ENCODE measurements at regions not wholly inside any gene's neighbourhood (a gene's known extent, or its start where the extent isn't known, plus 50 kb on each side); places are given as distances from the start of the nearest gene placed in this dataset.

DNA sequence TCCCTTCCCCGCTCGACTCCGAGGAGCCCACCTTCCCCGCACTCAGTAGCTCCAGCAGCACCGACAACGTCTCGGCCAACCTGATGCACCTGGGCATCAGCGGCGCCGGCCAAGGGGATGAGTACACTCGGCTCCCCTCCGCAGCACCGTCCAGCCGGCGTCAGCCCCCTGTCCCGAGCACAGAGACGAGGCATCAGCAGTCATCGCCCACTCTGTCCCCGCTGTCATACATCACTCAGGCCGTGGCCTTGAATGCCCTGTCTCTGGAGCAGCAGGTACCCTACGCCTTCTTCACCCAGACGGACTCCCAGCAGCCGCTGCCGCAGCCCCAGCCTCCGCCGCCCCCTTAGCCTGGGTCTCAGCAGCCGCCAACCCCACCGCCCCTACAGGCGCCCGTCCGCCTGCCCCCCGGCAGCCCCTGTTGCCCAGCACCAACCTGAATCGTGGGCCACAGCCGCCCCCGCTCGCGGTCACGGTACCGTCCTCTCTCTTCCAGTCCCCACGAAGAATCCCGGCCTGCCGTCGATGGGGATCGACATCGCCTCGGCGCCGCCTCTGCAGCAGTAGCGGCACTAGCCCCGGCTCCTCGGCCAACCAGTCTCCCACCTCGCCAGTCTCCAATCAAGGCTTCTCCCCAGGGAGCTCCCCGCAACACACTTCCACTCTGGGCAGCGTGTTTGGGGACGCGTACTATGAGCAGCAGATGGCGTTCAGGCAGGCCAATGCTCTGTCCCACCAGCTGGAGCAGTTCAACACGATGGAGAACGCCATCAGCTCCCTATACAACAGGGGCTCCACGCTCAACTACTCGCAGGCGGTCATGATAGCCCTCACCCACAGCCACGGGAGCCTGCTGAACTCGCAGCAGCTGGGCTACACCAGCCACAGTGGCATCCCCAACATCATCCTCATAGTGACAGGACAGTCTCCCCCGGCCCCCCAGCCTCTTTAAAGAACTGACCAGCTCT lies 1195.9 kb upstream of the CHAC2 start:
- DNase-seq (ENCODE audit: low read depth in 2 of 2): no peak

DNA sequence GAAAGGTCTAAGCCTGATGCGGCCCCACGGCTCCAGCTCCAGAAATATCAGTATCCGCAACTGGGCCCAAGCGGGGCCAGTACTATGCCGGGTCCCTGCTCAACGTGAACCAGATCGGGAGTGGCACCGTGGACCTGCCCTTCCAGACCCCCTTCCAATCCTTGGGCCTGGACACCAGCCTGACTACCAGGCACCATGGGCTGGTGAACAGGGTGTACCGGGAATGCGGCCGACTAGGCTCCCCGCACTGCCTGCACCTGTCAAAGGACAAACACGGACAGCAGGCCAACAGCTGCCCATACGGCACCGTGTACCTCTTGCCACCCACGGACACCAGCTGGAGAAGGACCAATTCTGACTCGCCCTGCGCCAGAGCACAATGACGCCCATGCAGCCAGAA lies 1196.9 kb upstream of the CHAC2 start:
- no peak for DNase-seq (ENCODE audit: low read depth in 2 of 2)

DNA sequence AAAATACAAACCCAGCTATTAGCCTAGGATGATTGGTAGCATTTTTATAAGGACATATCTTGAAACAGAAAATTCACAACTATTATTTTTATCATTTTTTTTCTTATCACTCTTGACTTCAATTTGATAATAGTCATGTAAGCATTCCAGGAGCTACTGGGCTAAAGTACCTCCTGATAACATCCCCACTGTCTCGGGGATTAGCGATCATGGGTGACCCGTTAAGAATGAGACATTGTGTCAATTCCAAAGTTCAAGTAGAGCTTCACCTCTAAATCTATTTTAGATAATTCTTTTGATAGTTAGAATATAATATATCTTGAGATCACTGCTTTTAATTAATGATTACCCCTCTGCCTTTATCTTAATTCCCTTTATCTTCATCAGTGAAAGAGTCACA lies 1204.5 kb upstream of the CHAC2 start:
- DNase-seq (ENCODE audit: low read depth in 2 of 2): no peak

DNA sequence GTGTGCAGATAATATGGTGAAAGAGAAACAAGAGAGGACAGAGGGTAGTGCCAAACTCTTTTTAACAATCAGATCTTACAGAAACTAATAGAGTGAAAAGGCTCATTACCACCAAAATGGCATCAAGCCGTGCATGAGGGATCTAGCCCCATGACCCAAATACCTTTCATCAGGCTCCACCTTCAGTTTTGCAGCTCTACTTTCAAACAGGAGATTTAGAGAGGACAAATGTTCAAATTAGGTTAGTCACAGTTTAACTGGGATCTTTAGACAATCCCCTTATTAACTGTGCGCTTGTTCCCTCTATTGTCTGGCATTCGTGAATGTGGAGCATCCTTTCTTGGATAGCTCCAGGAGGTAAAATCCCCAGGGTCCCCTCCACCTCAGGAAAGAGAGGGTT lies 1209.3 kb upstream of the CHAC2 start:
- no peak for DNase-seq (ENCODE audit: low read depth in 2 of 2)

DNA sequence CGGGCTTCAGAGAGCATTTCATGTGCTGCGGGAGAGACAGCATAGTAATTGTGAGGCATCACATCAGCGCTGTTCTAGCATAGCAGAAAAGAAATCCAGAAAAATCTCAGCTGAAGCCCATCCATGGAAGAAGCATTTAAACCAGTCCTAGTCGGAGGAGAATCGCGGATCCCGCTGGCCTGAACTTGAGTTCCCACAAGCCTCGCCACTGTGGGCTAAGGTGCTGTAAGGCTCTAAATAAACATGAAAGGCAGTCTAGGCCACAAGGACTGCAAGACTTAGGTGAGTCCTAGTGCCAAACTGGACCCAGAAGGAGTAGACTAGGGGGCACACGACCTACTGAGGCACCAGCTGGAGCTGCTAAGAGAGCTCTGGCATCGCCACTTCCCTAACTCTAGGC lies 1225.3 kb upstream of the CHAC2 start:
- no peak for DNase-seq (ENCODE audit: low read depth in 2 of 2)

DNA sequence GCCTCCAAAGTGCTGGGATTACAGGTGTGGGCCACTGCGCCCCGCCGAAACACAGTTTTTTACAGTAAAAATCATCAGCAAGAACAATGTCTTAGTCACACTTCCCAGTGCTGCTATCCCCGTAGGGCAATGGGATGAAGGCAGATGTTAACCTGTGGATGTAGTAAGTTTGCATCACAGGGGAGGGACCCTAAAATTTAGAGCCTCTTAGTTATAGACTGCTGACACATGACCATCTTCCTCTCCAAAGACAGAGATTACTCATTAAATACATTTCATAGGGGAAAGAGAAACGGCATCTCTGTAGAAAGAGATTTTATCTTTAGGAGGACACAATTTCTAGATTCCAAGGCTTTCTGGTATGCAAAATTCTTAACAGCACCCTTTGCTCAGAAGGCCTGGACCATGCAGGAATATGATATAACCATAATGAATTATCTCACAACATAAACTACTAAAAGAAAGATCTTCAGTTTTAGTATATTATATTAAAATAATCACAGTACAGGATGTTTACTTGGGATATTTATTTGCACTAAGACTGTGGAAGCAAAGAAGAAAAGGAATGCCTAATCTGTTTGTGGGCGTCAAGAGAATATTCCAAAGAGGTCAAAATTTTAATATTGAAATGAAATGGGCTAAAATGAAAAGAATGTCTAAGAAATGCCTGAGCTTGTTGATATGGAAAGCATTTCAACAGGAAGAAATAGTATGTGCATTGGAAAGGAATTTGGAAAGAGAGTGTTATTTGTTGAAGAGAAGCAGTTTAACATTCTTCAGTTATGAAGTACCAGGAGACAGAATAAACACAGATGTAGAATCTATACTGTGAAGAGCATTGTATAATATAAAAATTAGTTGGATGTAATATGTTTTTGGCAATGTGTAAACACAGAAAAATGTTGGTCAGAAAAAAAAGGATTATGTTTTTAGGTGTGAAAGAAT lies 1228.3 kb upstream of the CHAC2 start:
- peak; percentile 6 to 17 for DNase-seq (ENCODE audit: low read depth in 2 of 2)

DNA sequence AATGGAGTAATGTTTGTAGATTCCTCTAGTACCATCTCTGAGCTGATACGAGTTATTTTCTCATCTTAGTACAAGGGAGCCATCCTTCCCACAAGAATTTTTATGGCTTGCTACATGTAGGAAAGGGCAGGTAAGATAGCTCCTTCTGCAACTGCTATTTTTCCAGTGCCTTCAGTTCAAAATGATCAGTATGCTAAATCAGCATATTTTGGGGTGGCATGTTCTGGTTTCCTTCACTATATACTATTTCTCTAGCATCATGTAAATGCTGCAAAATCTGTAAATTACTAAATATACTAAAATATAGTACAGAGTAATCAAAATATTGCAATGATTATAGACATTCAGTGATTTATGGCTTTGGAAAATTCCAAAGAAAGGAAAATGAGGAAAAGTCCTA lies 1230.0 kb upstream of the CHAC2 start:
- no peak for DNase-seq (ENCODE audit: low read depth in 2 of 2)

DNA sequence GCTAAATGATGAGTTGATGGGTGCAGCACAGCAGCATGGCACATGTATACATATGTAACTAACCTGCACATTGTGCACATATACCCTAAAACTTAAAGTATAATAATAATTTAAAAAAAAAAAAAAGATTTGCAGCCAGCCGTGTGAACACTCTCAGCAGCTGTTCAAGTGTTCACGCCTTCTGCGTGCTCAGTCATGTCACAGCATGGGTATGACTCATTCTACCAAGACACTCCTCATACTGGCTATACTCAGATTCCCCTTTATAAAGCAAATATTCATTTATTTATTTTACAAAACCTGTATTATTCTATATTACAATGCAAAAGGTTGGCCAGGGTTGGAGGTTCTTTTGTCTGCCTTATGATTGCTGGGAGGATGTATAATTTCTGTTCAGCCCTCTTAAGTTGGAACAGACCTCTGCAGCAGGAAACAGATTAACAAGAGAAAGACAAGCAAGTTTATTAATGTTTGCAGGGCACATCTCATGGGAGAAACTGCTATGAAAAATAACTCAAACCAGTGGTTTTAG lies 1230.6 kb upstream of the CHAC2 start:
- DNase-seq (ENCODE audit: low read depth in 2 of 2): no peak

DNA sequence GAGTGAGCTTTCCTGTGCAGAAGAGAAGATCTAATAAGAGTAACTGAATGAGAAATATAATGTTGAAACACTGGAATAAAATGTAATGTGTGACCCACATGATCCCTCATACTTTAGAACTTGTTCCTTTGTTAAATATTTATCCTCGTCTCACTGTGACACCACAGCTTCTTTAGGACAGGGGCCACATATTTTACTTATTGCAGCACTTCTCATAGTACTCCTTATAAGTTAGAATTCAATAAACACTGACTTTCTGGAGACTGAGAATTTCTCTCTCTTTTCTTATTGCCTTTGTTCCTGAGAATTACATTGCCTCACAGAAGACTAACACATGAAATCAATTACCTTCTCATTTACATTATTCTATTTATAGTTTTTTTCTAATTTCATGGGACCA lies 1234.6 kb upstream of the CHAC2 start:
- no peak for DNase-seq (ENCODE audit: low read depth in 2 of 2)

DNA sequence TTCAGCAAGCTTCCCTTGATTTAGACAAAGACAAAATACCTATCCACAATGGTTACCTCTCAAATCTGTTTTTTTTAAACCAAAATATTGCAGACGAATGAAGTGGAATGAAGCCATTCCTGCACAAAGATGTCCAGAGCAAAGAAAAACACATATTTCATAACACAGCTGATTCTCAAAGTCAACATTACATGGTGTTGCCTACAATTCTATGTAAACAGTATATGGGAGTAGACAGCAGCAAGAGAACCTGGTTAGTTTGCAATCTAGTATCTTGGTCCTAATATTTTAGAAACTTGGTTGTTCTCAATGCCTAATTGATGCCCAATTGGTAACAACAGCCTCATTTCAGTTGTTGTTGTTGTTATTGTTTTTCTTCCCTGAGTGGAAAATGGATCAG lies 1240.9 kb upstream of the CHAC2 start:
- DNase-seq (ENCODE audit: low read depth in 2 of 2): no peak

DNA sequence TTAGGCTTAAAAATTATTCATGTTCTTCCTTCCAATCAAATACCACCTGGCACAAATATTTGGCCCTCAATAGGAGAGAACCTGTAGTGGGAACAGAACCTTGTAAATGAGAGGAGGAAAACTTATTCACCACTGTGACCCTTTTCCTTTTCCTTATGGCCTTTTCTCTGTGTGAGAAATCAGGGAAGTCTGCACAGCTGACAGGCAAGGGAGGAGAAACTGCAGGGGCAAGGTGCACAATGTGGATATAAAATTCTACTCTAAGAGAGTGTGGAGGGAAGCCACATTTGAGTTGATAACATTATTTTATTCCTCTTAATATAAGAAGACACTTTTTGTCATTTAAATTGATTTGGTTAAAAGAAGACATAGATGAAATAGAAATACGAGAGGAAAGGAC lies 1247.0 kb upstream of the CHAC2 start:
- no peak for DNase-seq (ENCODE audit: low read depth in 2 of 2)

DNA sequence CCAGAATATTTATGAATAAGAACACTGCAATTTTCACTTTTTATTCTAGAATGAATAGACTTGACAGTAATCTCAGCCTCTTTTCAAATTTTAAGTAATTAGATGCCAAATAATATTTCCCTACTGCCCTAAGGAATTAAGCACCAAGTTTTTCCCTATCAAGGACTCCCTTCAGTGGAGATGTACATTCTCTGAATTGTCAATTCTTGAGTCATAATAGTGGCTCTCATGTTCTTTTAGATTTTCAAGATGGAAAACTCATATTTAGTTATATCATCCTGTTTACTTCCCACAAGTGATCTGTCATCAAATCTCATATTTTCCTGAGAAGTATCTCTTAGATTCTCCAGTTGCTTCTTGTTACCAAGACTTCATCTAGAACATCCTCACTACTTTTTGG lies 1248.9 kb upstream of the CHAC2 start:
- no peak for DNase-seq (ENCODE audit: low read depth in 2 of 2)

DNA sequence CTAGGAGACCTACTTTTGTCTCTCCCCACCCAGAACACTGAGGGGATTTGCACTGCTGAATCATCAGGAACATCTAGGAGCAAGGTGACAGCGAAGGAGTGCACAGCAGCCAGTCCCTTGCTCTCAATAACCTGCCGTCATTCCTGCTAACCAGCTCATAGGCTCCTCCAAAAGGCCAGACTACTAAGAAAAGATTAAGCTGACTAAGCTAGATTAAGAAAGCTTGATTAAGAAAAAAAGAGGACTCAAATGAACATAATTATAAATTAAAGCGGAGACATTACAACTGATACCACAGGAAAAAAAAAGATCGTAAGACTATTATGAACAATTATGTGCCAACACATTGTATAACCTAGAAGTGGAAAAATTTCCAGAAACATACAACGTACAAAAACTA lies 1254.8 kb upstream of the CHAC2 start:
- DNase-seq (ENCODE audit: low read depth in 2 of 2): no peak

DNA sequence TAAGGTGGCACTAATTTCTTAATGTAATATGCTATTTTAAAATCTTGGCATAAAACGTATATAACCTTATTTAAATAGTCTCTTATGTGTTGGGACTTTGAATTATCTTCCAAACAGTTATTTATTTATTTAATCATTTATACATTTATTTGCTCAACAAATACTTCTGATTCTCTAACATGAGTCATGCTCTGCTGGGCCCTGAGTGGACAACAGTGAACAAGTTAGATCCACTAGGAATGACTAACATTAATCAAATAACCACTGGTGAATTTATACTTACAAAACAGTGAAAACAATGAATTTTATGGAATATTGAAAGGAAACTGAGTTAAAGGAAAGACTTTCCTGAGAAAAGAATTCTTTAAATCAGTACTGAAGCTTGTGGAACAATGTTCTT lies 1257.2 kb upstream of the CHAC2 start:
- DNase-seq (ENCODE audit: low read depth in 2 of 2): no peak

DNA sequence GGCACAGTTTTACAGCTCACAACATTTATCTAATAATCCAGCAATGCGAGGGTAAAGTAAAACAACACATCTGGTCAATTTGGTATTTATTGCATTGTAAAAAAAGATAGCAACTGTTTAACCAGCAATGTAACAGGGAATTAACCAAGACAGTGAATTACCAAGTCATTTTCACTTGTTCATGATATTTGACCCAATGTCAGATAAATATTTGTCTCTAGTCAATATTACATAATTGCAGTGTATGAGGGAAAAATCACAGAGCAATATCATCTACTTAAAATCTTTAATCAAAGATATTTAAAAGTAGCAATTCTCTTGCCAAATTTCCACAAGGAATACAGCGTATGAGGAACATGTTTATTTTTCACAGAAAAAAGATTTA lies 1265.1 kb upstream of the CHAC2 start:
- DNase-seq (ENCODE audit: low read depth in 2 of 2): no peak

DNA sequence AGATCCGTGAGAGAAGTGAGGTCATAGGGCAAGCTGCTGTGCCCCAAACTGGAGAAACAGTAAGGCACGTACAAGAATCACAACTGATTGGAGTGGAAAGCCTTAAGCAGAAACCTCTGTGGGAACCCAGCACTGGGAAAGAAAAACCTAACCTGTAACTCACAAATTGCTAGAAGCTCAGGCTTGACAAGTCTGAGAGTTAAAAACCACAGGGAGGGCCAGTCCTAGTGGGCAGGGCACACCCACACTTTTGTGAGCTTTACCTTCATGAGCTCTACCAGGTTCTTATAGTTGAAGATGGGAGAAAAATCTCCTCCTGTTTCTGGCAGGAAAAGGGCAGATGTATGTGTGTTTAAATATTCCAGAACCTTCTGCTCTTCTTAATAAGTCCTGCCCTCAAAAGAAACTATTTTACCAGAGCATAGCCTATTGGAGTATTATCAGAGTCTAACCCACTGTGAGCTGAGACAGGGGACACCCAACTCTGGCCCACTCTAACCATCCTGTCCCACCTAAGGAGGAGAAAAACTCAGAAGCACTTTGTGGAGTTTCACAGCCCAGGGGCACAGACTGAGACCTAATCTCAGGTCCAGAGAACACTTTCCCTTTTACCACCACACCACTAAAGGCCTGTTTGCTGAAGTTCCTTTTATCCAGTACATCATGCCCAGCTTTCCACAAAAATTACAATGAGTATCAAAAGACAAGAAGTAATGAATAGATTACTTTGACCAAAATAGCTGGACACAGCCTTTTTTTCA lies 1265.7 kb upstream of the CHAC2 start:
- DNase-seq (ENCODE audit: low read depth in 2 of 2): no peak

DNA sequence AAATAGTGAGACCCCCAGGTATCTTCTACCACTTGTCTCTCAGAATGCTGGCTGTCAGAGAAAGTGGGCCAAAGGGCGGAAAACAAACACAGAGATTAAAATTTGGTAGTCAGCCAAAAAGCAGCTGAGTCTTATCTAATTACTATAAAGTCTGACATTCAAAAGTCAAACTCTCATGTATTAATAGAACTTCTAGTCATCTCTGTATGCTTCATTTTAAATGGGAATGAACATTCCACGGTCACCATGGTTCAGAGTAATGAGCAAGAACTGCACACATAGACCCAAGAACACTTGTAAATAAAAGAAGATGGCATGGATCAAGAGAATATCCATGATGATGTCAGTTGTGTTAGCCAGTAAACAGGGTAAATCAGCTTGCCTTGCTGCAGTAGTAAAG lies 1267.0 kb upstream of the CHAC2 start:
- no peak for DNase-seq (ENCODE audit: low read depth in 2 of 2)

DNA sequence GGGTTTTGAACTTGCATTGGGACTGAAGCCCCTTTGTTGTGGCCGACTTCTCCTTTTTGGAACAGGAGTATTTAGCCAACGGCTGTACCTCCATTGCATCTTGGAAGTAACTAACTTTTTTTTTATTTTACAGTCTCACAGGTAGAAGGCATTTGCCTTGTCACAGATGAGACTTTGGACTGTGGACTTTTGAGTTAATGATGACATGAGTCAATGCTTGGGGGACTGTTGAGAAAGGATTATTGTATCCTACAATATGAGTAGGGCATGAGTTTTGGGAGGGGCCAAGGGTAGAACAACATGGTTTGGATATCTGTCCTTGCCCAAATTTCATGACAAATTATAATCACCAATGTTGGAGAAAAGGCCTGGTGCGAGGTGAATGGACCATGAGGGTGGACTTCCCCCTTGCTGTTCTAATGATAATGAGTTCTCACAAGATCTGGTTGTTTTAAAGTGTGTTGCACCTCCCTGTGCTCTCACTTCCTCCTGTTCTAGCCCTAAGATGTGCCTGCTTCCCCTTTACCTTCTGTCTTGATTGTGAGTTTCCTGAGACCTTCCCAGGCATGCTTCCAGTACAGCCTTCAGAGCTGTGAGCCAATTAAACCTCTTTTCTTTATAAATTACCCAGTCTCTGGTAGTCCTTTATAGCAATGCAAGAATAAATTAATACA lies 1269.4 kb upstream of the CHAC2 start:
- DNase-seq (ENCODE audit: low read depth in 2 of 2): no peak

DNA sequence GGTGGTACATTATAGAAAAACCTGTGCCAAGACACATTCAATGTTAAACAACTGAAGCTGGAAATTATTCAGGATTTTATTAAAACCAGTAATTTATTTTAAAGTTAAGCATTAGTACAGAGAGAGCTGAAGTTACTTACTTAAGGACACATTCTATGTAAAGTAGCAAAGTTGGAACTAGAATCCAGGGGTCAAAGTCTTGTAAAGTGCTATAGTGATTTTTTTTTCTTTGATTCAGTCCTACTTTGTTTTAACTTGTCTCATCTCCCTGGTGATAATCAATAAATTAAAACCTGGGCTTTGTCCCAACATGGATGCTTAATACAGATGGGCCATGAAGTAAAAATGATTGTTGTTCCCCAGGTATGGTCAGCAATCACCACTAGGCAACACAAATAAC lies 1271.8 kb upstream of the CHAC2 start:
- DNase-seq (ENCODE audit: low read depth in 2 of 2): no peak

DNA sequence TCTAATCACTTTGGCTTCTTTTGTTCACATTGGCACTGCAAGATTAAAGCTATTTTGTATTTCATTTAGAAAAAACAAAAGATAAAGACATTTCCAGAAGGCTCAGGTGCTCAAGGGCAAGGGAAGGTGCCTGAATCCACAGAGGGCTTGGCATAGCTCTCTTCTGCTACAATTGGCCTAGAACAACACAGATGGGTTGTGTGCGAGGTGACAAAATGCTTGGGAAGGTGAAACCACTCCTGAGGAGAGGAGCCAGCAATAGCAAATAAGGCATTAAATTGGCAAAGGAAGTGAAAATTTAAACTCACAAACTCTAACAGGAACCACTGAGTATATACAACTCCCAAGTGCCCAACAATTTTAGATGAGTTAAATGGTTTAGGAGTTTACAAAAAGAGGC lies 1290.4 kb upstream of the CHAC2 start:
- no peak for DNase-seq (ENCODE audit: low read depth in 2 of 2)

DNA sequence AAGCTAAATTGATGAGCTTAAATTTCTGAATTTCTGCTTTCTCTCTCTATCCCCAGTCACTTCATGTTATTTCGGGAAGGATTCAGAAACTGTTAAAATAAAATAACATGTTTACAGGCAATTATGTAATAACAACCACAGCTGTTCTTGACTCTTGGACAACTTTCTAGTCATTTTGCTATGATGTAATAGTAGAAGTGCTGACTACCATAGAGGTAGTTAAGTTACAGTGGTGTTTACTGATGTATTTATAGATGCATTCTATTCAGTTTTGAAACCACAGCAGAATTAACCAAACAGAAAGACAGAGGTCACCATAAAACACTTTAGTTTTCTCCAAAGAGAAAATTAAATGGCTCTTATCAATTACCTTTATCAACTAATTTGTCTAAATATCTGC lies 1292.0 kb upstream of the CHAC2 start:
- DNase-seq (ENCODE audit: low read depth in 2 of 2): no peak

Measured in fibroblast of skin of left biceps (primary cell).